ENCODE measurements at regions not wholly inside any gene's neighbourhood (a gene's known extent, or its start where the extent isn't known, plus 50 kb on each side); places are given as distances from the start of the nearest gene placed in this dataset.

- TF ChIP-seq, protein P1, sequence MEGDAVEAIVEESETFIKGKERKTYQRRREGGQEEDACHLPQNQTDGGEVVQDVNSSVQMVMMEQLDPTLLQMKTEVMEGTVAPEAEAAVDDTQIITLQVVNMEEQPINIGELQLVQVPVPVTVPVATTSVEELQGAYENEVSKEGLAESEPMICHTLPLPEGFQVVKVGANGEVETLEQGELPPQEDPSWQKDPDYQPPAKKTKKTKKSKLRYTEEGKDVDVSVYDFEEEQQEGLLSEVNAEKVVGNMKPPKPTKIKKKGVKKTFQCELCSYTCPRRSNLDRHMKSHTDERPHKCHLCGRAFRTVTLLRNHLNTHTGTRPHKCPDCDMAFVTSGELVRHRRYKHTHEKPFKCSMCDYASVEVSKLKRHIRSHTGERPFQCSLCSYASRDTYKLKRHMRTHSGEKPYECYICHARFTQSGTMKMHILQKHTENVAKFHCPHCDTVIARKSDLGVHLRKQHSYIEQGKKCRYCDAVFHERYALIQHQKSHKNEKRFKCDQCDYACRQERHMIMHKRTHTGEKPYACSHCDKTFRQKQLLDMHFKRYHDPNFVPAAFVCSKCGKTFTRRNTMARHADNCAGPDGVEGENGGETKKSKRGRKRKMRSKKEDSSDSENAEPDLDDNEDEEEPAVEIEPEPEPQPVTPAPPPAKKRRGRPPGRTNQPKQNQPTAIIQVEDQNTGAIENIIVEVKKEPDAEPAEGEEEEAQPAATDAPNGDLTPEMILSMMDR (IDR thresholded peaks at IDR 0.05) = no peak
- Histone ChIP-seq H3K27me3 (ENCODE audit: low read depth) (peaks cover 9% of the 10 kb centered on the region), H3K4me3 (peak overlapping the region; percentile 10), H3K27ac (no peak overlapping the region), H3K9me3 (peaks cover 12% of the 10 kb centered on the region), H3K36me3 (no peaks in the 10 kb centered on the region), H3K4me1 (no peaks in the 10 kb centered on the region)
- intact Hi-C loops (cut with DNase I) = no loop called here
- DNase-seq (no peak), ATAC-seq (no peak)
Measured at GRCh38 chr18:77366720-77367641, 117.3 kb downstream of the GALR1 start.

- intact Hi-C loops (cut with DNase I) = no loop called here
- ATAC-seq = no peak
Measured at GRCh38 chr18:77369644-77370043, 120.0 kb downstream of the GALR1 start.

GRCh38 chr18:77373730-77374445 lies 124.2 kb downstream of the GALR1 start:
- TF ChIP-seq, protein P1 (IDR thresholded peaks at IDR 0.05) = no peak
- no peaks in the 10 kb centered on the region for H3K27me3 ChIP-seq (ENCODE audit: low read depth)
- intact Hi-C loops (cut with DNase I) = no loop called here
- H3K4me1 ChIP-seq = no peaks in the 10 kb centered on the region
- H3K27ac ChIP-seq = no peak overlapping the region
- H3K9me3 ChIP-seq = peaks cover 12% of the 10 kb centered on the region
- no peak overlapping the region for H3K4me3 ChIP-seq
- DNase-seq (no peak), ATAC-seq (no peak)
- H3K36me3 ChIP-seq = no peaks in the 10 kb centered on the region

More at GRCh38 chr18:77369644-77370043, 120.0 kb downstream of the GALR1 start:
- Histone ChIP-seq H3K27me3 (ENCODE audit: low read depth) (peaks cover 9% of the 10 kb centered on the region), H3K27ac (no peak overlapping the region), H3K4me1 (no peaks in the 10 kb centered on the region), H3K36me3 (no peaks in the 10 kb centered on the region), H3K9me3 (peaks cover 12% of the 10 kb centered on the region), H3K4me3 (no peak overlapping the region)
- TF ChIP-seq, protein P1 (IDR thresholded peaks at IDR 0.05) = no peak
- DNase-seq = no peak

DNA sequence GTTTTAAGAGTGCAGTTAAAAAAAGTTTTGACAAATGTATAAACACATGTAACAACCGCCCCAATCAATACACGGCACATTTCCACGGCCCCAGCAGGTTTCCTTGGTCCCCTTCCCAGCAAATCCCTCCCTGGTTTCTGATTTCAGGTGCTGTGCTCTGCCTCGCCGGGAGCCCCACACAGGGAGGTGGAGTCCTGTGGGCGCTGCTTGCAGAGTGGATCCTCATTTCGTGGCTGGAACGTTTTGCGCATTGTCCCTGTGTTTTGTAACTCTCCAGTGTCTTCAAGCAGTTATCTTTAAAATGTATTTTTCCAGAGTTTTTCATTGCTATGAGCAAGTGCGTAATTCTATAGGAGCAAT lies 124.8 kb downstream of the GALR1 start:
- Histone ChIP-seq H3K9me3 (peaks cover 7% of the 10 kb centered on the region), H3K4me3 (no peak overlapping the region), H3K4me1 (no peaks in the 10 kb centered on the region), H3K27ac (no peak overlapping the region), H3K27me3 (ENCODE audit: low read depth) (no peaks in the 10 kb centered on the region), H3K36me3 (no peaks in the 10 kb centered on the region)
- no peak for ATAC-seq
- intact Hi-C loops (cut with DNase I) = no loop called here
- DNase-seq = no peak
- TF ChIP-seq, protein P1 (IDR thresholded peaks at IDR 0.05) = no peak

- ATAC-seq = no peak
- intact Hi-C loops (cut with DNase I) = no loop called here
Measured at GRCh38 chr18:77376043-77376732, 126.5 kb downstream of the GALR1 start.

More at GRCh38 chr18:77376043-77376732, 126.5 kb downstream of the GALR1 start:
- DNase-seq = no peak
- no peaks in the 10 kb centered on the region for H3K9me3 ChIP-seq
- H3K27ac ChIP-seq = no peak overlapping the region
- no peaks in the 10 kb centered on the region for H3K36me3 ChIP-seq
- no peaks in the 10 kb centered on the region for H3K27me3 ChIP-seq (ENCODE audit: low read depth)
- TF ChIP-seq, protein P1 (IDR thresholded peaks at IDR 0.05) = no peak
- H3K4me3 ChIP-seq = no peak overlapping the region
- H3K4me1 ChIP-seq = no peaks in the 10 kb centered on the region

Data from lower lobe of right lung (tissue), 2 donors.